Spleen (tissue), 7 donors: ENCODE measurements at regions not wholly inside any gene's neighbourhood (a gene's known extent, or its start where the extent isn't known, plus 50 kb on each side); places are given as distances from the start of the nearest gene placed in this dataset.
"Not testable (repeated sequence)": the region's sequence is repeated elsewhere in the genome, so short reads cannot be mapped to it uniquely, and the experiment has no call there.

Experiments
- CTCF ChIP-seq, 11 experiments: fragments of 200-600 bp in 7 of 11; fragments of 450-650 bp in 4 of 11; sonication (generic) in 4 of 11; IDR thresholded peaks in 8 of 11; conservative IDR thresholded peaks in 3 of 11; 1 replicate in 7 of 11; 2 replicates in 4 of 11; pipeline versions ENCODE4 v1.4.0 to v1.8.0; 2016 to 2021; ENCODE audit warnings: antibody characterized with exemption in 11 of 11, inconsistent platforms in 4 of 11, mild to moderate bottlenecking in 1 of 11
- POLR2AphosphoS5 ChIP-seq, 3 donors: sonication (generic); formaldehyde crosslinking; IDR thresholded peaks; one replicate each; pipeline ENCODE4 v1.5.1; 2017; ENCODE audit warnings: antibody characterized with exemption in 3 of 3
- donor health status: DM: no; HTN: no; CAD: no; lungs with moderate emphysema.
- donor health status: DM: no; HTN: no; CAD: no.
- donor health status: DM: no; HTN: no; CAD: no.

GRCh38 chrX:63145526-63145925 lies 205.6 kb downstream of the SPIN4 start:
- not testable (repeated sequence) for TF ChIP-seq CTCF (IDR thresholded peaks at IDR 0.05 in 8 of 11, conservative IDR thresholded peaks at IDR 0.05 in 3 of 11); POLR2AphosphoS5 (IDR thresholded peaks at IDR 0.05)
